Progenitor cell of endocrine pancreas (in vitro differentiated cells): ENCODE measurements at regions not wholly inside any gene's neighbourhood (a gene's known extent, or its start where the extent isn't known, plus 50 kb on each side); places are given as distances from the start of the nearest gene placed in this dataset.

ENCODE experiments used
- DNase-seq: peaks from one replicate; pipeline ENCODE4 v3.0.0; 2021; ENCODE audit warnings: low spot score; ENCODE audit not compliant: unreplicated experiment
- H3K27ac Mint-ChIP-seq: 2 replicates; pipeline ENCODE4 v1.8.0; 2021; ENCODE audit warnings: mild to moderate bottlenecking, moderate library complexity, mixed read lengths
- H3K27me3 Mint-ChIP-seq: 2 replicates; pipeline ENCODE4 v1.8.0; 2021; ENCODE audit warnings: mixed read lengths
- H3K36me3 Mint-ChIP-seq: 2 replicates; pipeline ENCODE4 v1.8.0; 2022; ENCODE audit warnings: mixed read lengths; ENCODE audit not compliant: insufficient read depth
- H3K4me1 Mint-ChIP-seq: 2 replicates; pipeline ENCODE4 v1.8.0; 2021; ENCODE audit warnings: low read depth, mixed read lengths
- H3K4me3 Mint-ChIP-seq: 2 replicates; pipeline ENCODE4 v1.8.0; 2021; ENCODE audit warnings: low read depth, mild to moderate bottlenecking, moderate library complexity, mixed read lengths
- H3K9me3 Mint-ChIP-seq: 2 replicates; pipeline ENCODE4 v1.8.0; 2021; ENCODE audit warnings: low read depth, mixed read lengths
- CTCF ChIP-seq: fragments of 200-600 bp; sonication (generic); IDR thresholded peaks from one replicate; pipeline ENCODE4 v1.5.0; 2021; ENCODE audit warnings: antibody characterized with exemption, mild to moderate bottlenecking; ENCODE audit not compliant: unreplicated experiment

- Mint-ChIP-seq H3K36me3 (no peaks in the 10 kb centered on the region), H3K27ac (no peak overlapping the region), H3K9me3 (peaks cover 3% of the 10 kb centered on the region), H3K27me3 (peaks cover 26% of the 10 kb centered on the region), H3K4me3 (no peak overlapping the region), H3K4me1 (peaks cover 4% of the 10 kb centered on the region)
- DNase-seq: peak; percentile 6
- TF ChIP-seq CTCF: no peak
These were observed 81.3 kb downstream of the METRNL start for GRCh38 chr17:83160443-83161297.

GRCh38 chr17:83161298-83162034 is 82.1 kb downstream of the METRNL start:
- Mint-ChIP-seq H3K4me1 (peaks cover 4% of the 10 kb centered on the region), H3K9me3 (peaks cover 4% of the 10 kb centered on the region), H3K27me3 (peaks cover 21% of the 10 kb centered on the region), H3K36me3 (no peaks in the 10 kb centered on the region), H3K4me3 (no peak overlapping the region), H3K27ac (peak overlapping the region; percentile 56)
- no peak for DNase-seq
- no peak for TF ChIP-seq CTCF

- no peak for TF ChIP-seq CTCF
- H3K36me3 Mint-ChIP-seq: no peaks in the 10 kb centered on the region
- peak; percentile 7 for DNase-seq
These were observed 82.8 kb downstream of the METRNL start for GRCh38 chr17:83162035-83162745.

GRCh38 chr17:83164490-83164889 is 85.1 kb downstream of the METRNL start:
- no peak for TF ChIP-seq CTCF
- H3K27me3 Mint-ChIP-seq: peaks cover 21% of the 10 kb centered on the region
- H3K27ac Mint-ChIP-seq: no peak overlapping the region
- H3K9me3 Mint-ChIP-seq: peaks cover 4% of the 10 kb centered on the region
- peaks cover 12% of the 10 kb centered on the region for H3K4me1 Mint-ChIP-seq
- no peaks in the 10 kb centered on the region for H3K36me3 Mint-ChIP-seq
- no peak overlapping the region for H3K4me3 Mint-ChIP-seq
- DNase-seq: no peak

More at GRCh38 chr17:83162035-83162745, 82.8 kb downstream of the METRNL start:
- H3K27ac Mint-ChIP-seq: no peak overlapping the region
- H3K9me3 Mint-ChIP-seq: peaks cover 4% of the 10 kb centered on the region
- H3K4me3 Mint-ChIP-seq: no peak overlapping the region
- H3K4me1 Mint-ChIP-seq: peaks cover 9% of the 10 kb centered on the region
- H3K27me3 Mint-ChIP-seq: peaks cover 21% of the 10 kb centered on the region
